ENCODE measurements at regions not wholly inside any gene's neighbourhood (a gene's known extent, or its start where the extent isn't known, plus 50 kb on each side); places are given as distances from the start of the nearest gene placed in this dataset.

GRCh38 chrX:34528081-34528480 lies 129.0 kb downstream of the TMEM47 start:
- no peak overlapping the region for H3K4me3 Mint-ChIP-seq (ENCODE audit: unreplicated experiment)
- H3K36me3 Mint-ChIP-seq (ENCODE audit: unreplicated experiment) = no peaks in the 10 kb centered on the region
- no peaks in the 10 kb centered on the region for H3K4me1 Mint-ChIP-seq (ENCODE audit: unreplicated experiment)
- H3K27me3 Mint-ChIP-seq (ENCODE audit: unreplicated experiment) = peaks cover 4% of the 10 kb centered on the region
- no peak overlapping the region for H3K27ac Mint-ChIP-seq (ENCODE audit: unreplicated experiment)
- TF ChIP-seq, protein P1, sequence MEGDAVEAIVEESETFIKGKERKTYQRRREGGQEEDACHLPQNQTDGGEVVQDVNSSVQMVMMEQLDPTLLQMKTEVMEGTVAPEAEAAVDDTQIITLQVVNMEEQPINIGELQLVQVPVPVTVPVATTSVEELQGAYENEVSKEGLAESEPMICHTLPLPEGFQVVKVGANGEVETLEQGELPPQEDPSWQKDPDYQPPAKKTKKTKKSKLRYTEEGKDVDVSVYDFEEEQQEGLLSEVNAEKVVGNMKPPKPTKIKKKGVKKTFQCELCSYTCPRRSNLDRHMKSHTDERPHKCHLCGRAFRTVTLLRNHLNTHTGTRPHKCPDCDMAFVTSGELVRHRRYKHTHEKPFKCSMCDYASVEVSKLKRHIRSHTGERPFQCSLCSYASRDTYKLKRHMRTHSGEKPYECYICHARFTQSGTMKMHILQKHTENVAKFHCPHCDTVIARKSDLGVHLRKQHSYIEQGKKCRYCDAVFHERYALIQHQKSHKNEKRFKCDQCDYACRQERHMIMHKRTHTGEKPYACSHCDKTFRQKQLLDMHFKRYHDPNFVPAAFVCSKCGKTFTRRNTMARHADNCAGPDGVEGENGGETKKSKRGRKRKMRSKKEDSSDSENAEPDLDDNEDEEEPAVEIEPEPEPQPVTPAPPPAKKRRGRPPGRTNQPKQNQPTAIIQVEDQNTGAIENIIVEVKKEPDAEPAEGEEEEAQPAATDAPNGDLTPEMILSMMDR (IDR thresholded peaks at IDR 0.05) = no peak
- H3K9me3 Mint-ChIP-seq (ENCODE audit: unreplicated experiment) = no peaks in the 10 kb centered on the region
- DNase-seq (ENCODE audit: extremely low spot score, unreplicated experiment) = no peak

DNA sequence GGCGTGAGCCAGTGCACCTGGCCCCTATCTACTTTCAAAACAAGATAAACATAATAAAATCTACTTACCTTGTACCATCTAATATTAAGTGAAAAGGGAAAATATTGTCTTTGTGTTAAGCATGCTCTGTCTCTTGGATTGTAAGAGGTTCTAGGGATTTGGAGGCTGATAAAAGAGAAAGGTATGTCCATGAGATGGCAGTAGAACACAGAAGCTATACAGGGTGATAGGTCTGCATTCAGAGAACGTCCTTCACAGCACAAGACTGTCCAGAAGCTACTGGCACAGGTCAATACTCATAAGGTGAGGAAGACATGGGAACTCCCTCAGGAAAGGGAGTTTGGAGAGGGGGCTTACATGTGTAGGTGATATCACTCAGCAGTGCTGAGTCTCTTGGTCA lies 135.5 kb downstream of the TMEM47 start:
- TF ChIP-seq, protein P1 (IDR thresholded peaks at IDR 0.05) = peak; percentile 10
- H3K9me3 Mint-ChIP-seq (ENCODE audit: unreplicated experiment) = no peaks in the 10 kb centered on the region
- H3K27me3 Mint-ChIP-seq (ENCODE audit: unreplicated experiment) = peaks cover 4% of the 10 kb centered on the region
- no peak for DNase-seq (ENCODE audit: extremely low spot score, unreplicated experiment)
- no peak overlapping the region for H3K4me3 Mint-ChIP-seq (ENCODE audit: unreplicated experiment)
- H3K4me1 Mint-ChIP-seq (ENCODE audit: unreplicated experiment) = no peaks in the 10 kb centered on the region
- no peak overlapping the region for H3K27ac Mint-ChIP-seq (ENCODE audit: unreplicated experiment)
- no peaks in the 10 kb centered on the region for H3K36me3 Mint-ChIP-seq (ENCODE audit: unreplicated experiment)

DNA sequence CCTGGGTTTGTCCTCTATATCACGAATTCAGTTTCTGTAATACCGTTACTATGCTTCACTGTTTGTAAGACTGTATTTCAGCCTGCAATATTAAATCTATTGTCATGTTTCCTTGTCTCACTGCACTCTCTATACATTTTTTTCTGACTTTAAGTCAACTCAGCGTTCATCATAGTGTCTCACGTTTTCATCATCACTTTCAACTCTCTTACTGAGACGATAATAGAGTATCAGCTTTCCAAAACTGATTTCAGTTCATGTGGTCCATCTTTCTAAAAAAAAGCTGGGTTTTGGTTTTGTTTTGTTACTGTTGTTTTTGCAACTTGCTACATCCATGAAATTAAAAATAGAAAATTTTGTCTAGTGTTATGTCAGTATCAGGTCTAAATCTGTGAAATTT lies 147.7 kb downstream of the TMEM47 start:
- Mint-ChIP-seq H3K4me3 (ENCODE audit: unreplicated experiment) (no peak overlapping the region), H3K36me3 (ENCODE audit: unreplicated experiment) (no peaks in the 10 kb centered on the region), H3K27me3 (ENCODE audit: unreplicated experiment) (no peaks in the 10 kb centered on the region), H3K27ac (ENCODE audit: unreplicated experiment) (no peak overlapping the region), H3K4me1 (ENCODE audit: unreplicated experiment) (no peaks in the 10 kb centered on the region), H3K9me3 (ENCODE audit: unreplicated experiment) (peaks cover 10% of the 10 kb centered on the region)
- TF ChIP-seq, protein P1 (IDR thresholded peaks at IDR 0.05) = no peak
- no peak for DNase-seq (ENCODE audit: extremely low spot score, unreplicated experiment)

DNA sequence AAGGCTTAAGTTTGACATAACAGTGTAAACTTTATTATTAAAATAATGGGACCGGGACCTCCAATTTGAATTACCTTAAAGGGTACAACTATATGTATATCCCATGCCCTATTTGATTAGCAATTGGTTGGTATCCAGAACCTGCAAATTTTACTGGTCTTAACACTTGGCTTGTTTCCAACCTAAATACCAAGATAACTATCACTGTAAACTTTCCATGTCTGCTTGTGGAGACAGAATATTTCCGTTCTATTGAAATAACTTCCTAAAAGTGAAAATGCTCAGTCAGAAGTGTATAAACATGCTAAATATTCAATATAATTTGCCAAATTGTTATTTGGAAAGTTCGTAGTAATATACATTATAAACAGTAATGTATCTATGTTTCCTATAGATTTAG lies 154.0 kb downstream of the TMEM47 start:
- H3K4me3 Mint-ChIP-seq (ENCODE audit: unreplicated experiment) = no peak overlapping the region
- TF ChIP-seq, protein P1 (IDR thresholded peaks at IDR 0.05) = no peak
- peaks cover 18% of the 10 kb centered on the region for H3K9me3 Mint-ChIP-seq (ENCODE audit: unreplicated experiment)
- H3K36me3 Mint-ChIP-seq (ENCODE audit: unreplicated experiment) = no peaks in the 10 kb centered on the region
- no peaks in the 10 kb centered on the region for H3K27me3 Mint-ChIP-seq (ENCODE audit: unreplicated experiment)
- DNase-seq (ENCODE audit: extremely low spot score, unreplicated experiment) = no peak
- no peak overlapping the region for H3K27ac Mint-ChIP-seq (ENCODE audit: unreplicated experiment)
- no peaks in the 10 kb centered on the region for H3K4me1 Mint-ChIP-seq (ENCODE audit: unreplicated experiment)

DNA sequence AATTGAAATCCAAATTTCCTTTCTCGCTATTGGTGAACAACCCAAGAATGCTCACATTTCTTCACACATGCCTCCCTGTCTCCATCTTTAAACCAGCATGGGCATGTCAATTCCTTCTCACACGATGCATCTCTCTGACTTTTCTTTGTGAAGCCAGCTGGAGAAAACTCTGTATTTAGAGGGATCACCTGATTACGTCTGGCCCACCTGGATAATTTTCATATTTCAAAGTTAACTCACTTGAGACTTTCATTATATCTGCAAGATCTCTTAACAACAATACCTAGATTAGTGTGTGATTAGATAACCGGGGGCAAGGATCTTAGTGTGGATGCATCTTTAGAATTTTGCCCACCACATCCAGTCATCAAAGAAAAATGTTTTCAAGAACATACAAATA lies 164.0 kb downstream of the TMEM47 start:
- no peak overlapping the region for H3K27ac Mint-ChIP-seq (ENCODE audit: unreplicated experiment)
- no peaks in the 10 kb centered on the region for H3K27me3 Mint-ChIP-seq (ENCODE audit: unreplicated experiment)
- H3K9me3 Mint-ChIP-seq (ENCODE audit: unreplicated experiment) = no peaks in the 10 kb centered on the region
- H3K4me1 Mint-ChIP-seq (ENCODE audit: unreplicated experiment) = no peaks in the 10 kb centered on the region
- no peak overlapping the region for H3K4me3 Mint-ChIP-seq (ENCODE audit: unreplicated experiment)
- H3K36me3 Mint-ChIP-seq (ENCODE audit: unreplicated experiment) = no peaks in the 10 kb centered on the region
- TF ChIP-seq, protein P1 (IDR thresholded peaks at IDR 0.05) = no peak
- no peak for DNase-seq (ENCODE audit: extremely low spot score, unreplicated experiment)
